Colonic mucosa (tissue), 4 donors: ENCODE measurements at regions not wholly inside any gene's neighbourhood (a gene's known extent, or its start where the extent isn't known, plus 50 kb on each side); places are given as distances from the start of the nearest gene placed in this dataset.

Experiments
- DNase-seq: peaks from one replicate; pipeline ENCODE4 v3.0.0-alpha.2; 2020
- H3K27ac ChIP-seq: fragments of 200-600 bp; one replicate; pipeline ENCODE4 v1.8.0; 2021
- H3K27me3 ChIP-seq: fragments of 200-600 bp; one replicate; pipeline ENCODE4 v1.8.0; 2021
- H3K36me3 ChIP-seq: fragments of 200-600 bp; one replicate; pipeline ENCODE4 v1.8.0; 2021
- H3K4me1 ChIP-seq: fragments of 200-600 bp; one replicate; pipeline ENCODE4 v1.8.0; 2021; ENCODE audit warnings: mild to moderate bottlenecking
- H3K4me3 ChIP-seq: fragments of 200-600 bp; one replicate; pipeline ENCODE4 v1.8.0; 2021
- H3K9ac ChIP-seq, 2 donors: one replicate each; pipeline ENCODE4 v1.7.0; 2013; ENCODE audit warnings: control low read depth in 2 of 2, low read depth in 2 of 2, low read length in 2 of 2
- H3K9me3 ChIP-seq: fragments of 200-600 bp; one replicate; pipeline ENCODE4 v1.8.0; 2021
- CTCF ChIP-seq: fragments of 200-600 bp; IDR thresholded peaks from one replicate; pipeline ENCODE4 v1.8.0; 2022; ENCODE audit warnings: antibody characterized with exemption, mild to moderate bottlenecking
- intact Hi-C: fragments of 100-400 bp; cut with DNase I; formaldehyde crosslinking; loops from one replicate; pipeline ENCODE4 v1.14.1; 2022
- donor health status: healthy.
- donor health status: DM: no; HTN: no; CAD: no.
- donor health status: DM: no; HTN: no; CAD: no.

- intact Hi-C loops: no loop called here
- H3K27ac ChIP-seq: no peak overlapping the region
- TF ChIP-seq CTCF: no peak
Measured at GRCh38 chr5:40385544-40385943, 294.2 kb upstream of the PTGER4 start.

DNA sequence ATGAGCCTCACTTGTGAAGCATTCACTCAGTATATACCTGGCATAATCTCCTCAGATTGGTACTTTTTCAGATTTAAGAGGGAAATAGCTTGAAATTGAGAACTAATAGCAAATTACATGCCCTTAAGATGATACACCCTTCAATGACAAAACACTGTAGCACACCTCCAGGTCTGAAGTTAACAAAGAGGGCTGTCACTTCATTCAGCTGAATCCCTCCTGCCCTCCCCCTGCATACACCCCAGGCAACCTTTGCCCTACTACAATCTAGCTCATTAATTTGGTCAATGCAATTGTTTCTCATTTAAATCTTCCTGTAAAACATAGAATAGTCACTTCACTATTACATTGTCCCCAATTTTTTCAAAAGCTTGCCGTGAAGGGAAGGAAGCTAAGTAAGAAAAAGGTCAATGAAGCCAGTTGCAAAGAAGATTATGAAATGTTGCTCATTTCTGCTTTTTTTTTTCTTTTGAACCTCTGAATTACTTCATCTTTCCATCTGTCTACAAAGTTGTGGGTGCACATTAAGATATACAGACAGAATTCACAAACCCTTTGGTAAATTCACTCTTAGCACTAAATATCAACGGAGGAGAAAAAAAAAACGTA is 294.8 kb upstream of the PTGER4 start:
- H3K9me3 ChIP-seq: no peaks in the 10 kb centered on the region
- no peaks in the 10 kb centered on the region for H3K4me1 ChIP-seq
- H3K9ac ChIP-seq: no peak overlapping the region
- no peaks in the 10 kb centered on the region for H3K27me3 ChIP-seq
- peak overlapping the region; percentile 3 for H3K27ac ChIP-seq
- no peaks in the 10 kb centered on the region for H3K36me3 ChIP-seq
- H3K4me3 ChIP-seq: no peak overlapping the region
- intact Hi-C loops: no loop called here
- no peak for DNase-seq
- TF ChIP-seq CTCF: no peak

More at GRCh38 chr5:40385544-40385943, 294.2 kb upstream of the PTGER4 start:
- Histone ChIP-seq H3K27me3 (no peaks in the 10 kb centered on the region), H3K9ac (no peak overlapping the region), H3K4me1 (no peaks in the 10 kb centered on the region), H3K36me3 (no peaks in the 10 kb centered on the region), H3K9me3 (no peaks in the 10 kb centered on the region), H3K4me3 (no peak overlapping the region)
- no peak for DNase-seq

DNA sequence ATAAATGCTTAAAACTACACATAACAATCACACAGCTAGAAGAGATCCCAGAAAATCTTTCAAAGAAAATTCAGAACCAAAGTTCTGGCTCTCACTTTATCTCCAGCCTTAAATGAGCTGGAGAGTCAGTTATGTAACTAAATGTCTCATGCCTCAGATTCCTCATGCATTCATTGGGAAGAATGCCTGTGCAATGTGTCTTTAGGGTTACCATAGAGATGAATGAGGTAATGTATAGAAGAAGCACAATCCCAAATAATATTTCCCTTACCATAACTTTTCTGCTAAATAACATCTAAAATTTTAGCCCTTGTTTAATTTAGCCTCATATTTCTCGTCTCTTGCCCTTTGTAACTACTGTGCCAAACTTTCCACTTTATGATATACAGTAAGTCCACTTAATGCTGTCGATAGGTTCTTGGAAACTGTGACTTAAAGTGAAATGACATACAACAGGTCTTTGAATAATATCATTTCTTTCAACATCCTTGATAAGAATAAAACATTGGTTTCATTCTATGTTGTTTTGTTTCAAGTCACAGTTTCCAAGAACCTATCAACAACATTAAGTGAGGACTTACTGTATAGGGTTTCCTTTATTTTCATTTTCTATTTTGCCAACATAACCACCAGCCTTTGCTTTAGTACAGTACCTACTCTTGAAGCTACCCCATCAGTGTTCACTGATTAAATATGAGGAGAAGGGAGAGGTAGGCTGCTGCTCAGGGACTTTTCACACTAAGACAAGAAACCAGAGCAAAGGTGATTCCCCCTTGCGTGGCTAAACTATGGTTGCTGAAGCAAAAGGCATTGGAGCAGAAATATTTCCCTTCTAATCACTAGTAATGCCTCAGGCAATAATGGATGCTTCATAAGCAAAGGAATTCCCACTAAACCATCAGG is 295.7 kb upstream of the PTGER4 start:
- Histone ChIP-seq H3K36me3 (no peaks in the 10 kb centered on the region), H3K27me3 (no peaks in the 10 kb centered on the region), H3K4me3 (no peak overlapping the region), H3K9me3 (no peaks in the 10 kb centered on the region), H3K27ac (peak overlapping the region; percentile 3), H3K4me1 (no peaks in the 10 kb centered on the region), H3K9ac (no peak overlapping the region)
- intact Hi-C loops: no loop called here
- no peak for DNase-seq
- TF ChIP-seq CTCF: no peak

DNA sequence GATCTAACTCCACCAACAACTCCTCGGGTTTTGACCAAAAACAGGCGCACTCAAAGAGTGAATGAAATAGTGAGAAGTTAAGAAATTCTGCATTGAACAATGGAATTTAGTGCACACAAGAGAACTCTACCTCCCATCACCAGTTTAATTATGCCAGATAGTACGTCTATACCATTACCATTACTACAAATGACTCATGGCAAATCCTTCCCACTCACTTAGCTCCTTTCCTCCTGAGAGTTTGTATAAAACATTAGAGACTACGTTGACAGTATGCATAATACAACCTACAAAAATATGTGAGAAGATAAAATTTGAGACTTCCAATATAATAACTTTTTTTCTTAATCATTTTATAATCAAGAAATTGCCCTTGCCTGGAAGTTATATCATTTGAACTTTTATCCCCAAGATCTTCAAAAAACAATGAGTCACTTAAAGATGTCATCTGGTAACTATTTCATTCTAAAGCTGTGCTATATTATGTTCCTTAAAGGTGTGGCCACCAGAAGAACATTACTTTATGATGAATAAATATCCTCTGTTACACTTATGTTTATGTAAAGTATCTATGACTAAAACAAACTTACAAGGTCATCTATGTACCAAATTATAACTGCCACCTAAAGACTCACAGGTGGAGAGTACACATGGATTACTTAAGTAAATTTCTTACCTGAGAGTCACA is 297.9 kb upstream of the PTGER4 start:
- Histone ChIP-seq H3K4me3 (no peak overlapping the region), H3K9ac (no peak overlapping the region), H3K9me3 (no peaks in the 10 kb centered on the region), H3K27ac (peak overlapping the region; percentile 43), H3K27me3 (no peaks in the 10 kb centered on the region), H3K4me1 (no peaks in the 10 kb centered on the region), H3K36me3 (no peaks in the 10 kb centered on the region)
- no peak for DNase-seq
- intact Hi-C loops: no loop called here
- no peak for TF ChIP-seq CTCF

- Histone ChIP-seq H3K27me3 (no peaks in the 10 kb centered on the region), H3K36me3 (no peaks in the 10 kb centered on the region), H3K4me1 (no peaks in the 10 kb centered on the region), H3K9ac (no peak overlapping the region), H3K9me3 (no peaks in the 10 kb centered on the region), H3K27ac (no peak overlapping the region), H3K4me3 (no peak overlapping the region)
- no peak for TF ChIP-seq CTCF
- intact Hi-C loops: no loop called here
- DNase-seq: no peak
Measured at GRCh38 chr5:40381016-40381415, 298.7 kb upstream of the PTGER4 start.
